ENCODE measurements at regions not wholly inside any gene's neighbourhood (a gene's known extent, or its start where the extent isn't known, plus 50 kb on each side); places are given as distances from the start of the nearest gene placed in this dataset.
"Not testable (repeated sequence)": the region's sequence is repeated elsewhere in the genome, so short reads cannot be mapped to it uniquely, and the experiment has no call there.

DNA sequence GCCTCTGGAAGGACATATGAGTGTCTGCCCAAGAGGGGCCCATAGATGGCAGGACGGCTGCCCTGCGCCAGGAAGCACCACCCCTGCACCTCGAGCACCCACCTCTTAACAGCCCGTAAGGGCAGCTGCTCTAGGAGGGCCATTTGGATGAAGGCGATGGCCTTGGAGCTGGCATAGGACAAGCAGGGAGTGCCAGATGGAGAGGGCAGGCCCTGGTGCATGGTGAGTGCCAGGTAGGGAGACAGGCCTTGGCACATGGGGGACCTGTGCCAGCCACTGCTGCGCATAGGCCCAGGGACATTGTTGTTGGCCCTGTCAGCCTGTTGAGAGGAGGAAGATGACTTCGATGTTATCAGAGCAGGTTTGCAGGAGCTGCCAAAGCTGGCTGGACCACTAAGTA is 134.2 kb downstream of the SLC25A46 start:
- H3K36me3 ChIP-seq (ENCODE audit: insufficient read depth, low read depth, low read length) = no peaks in the 10 kb centered on the region
- no peak overlapping the region for H3K4me3 ChIP-seq (ENCODE audit: low read length)
- H3K9ac ChIP-seq (ENCODE audit: low read depth, low read length) = no peak overlapping the region
- no peaks in the 10 kb centered on the region for H3K4me1 ChIP-seq (ENCODE audit: insufficient read depth, low read length)
- no peak overlapping the region for H3K27ac ChIP-seq (ENCODE audit: low read length)
- H3K9me3 ChIP-seq (ENCODE audit: insufficient read depth, low read depth, low read length) = no peaks in the 10 kb centered on the region
- no peaks in the 10 kb centered on the region for H3K27me3 ChIP-seq (ENCODE audit: insufficient read depth, low read length)

DNA sequence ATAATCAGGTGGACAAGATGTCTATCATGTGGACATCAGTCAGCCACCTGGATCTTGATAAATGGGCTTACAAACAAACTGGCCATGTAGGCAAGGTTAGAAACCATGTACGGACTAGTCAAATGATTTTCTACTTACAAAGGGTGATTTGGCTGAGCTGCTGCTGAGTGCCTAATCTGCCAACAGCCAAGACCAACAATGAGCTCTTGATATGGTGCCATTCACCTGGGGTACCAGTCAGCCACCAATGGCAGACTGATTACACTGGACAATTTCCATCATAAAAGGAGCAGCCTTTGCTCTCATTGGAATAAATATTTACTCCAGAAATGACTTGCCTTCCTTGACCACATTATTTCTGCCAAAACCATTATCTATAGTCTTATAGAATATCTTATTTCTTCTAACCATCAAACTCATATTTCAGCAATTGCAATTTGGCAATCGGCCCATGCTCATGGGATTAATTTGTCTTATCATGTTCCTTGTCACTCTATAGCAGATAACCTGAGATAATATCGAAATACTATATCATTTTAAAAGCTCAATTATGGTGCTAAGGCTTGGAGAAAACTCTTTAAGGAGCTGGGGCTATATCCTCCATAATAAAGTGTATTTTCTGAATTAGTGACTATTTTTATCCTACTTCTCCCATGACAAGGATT is 135.1 kb downstream of the SLC25A46 start:
- no peaks in the 10 kb centered on the region for H3K4me1 ChIP-seq (ENCODE audit: insufficient read depth, low read length)
- no peaks in the 10 kb centered on the region for H3K9me3 ChIP-seq (ENCODE audit: insufficient read depth, low read depth, low read length)
- H3K9ac ChIP-seq (ENCODE audit: low read depth, low read length) = no peak overlapping the region
- no peaks in the 10 kb centered on the region for H3K27me3 ChIP-seq (ENCODE audit: insufficient read depth, low read length)
- no peak overlapping the region for H3K4me3 ChIP-seq (ENCODE audit: low read length)
- H3K36me3 ChIP-seq (ENCODE audit: insufficient read depth, low read depth, low read length) = no peaks in the 10 kb centered on the region
- H3K27ac ChIP-seq (ENCODE audit: low read length) = no peak overlapping the region

DNA sequence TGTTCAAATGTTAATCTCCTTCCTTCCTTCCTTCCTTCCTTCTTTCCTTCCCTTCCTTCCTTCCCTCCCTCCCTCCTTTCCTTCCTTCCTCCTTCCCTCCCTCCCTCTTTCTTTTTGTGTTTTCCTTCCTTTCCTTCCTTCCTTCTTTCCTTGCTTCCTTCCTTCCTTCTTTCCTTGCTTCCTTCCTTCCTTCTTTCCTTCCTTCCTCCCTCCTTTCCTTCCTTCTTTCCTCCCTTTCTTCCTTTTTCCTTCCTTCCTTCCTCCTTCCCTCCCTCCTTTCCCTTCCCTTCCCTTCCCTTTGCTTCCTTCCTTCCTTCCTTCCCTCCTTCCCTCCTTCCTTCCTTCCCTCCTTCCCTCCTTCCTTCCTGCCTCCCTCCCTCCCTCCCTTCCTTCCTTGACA is 136.3 kb downstream of the SLC25A46 start:
- not testable (repeated sequence) for H3K36me3 ChIP-seq (ENCODE audit: insufficient read depth, low read depth, low read length)

DNA sequence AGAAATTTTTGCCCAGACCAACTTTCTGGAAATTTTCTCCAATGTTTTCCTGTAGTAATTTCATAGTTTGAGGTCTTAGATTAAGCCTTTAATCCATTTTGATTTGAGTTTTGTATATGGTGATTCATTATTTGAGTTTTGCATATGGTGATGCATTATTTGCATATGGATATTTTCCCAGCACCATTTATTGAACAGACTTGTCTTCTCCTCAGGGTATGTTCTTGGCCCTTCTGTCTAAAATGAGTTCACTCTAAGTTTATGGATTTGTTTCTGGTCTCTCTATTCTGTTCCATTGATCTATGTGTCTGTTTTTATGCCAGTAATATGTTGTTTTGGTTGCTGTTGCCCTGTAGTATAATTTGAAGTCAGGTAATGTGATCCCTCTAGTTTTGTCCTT is 139.3 kb downstream of the SLC25A46 start:
- Histone ChIP-seq H3K36me3 (ENCODE audit: insufficient read depth, low read depth, low read length) (no peaks in the 10 kb centered on the region), H3K9me3 (ENCODE audit: insufficient read depth, low read depth, low read length) (peaks cover 7% of the 10 kb centered on the region; the same call in 1 of the 2 replicates), H3K27ac (ENCODE audit: low read length) (no peak overlapping the region), H3K9ac (ENCODE audit: low read depth, low read length) (no peak overlapping the region), H3K27me3 (ENCODE audit: insufficient read depth, low read length) (no peaks in the 10 kb centered on the region), H3K4me3 (ENCODE audit: low read length) (no peak overlapping the region), H3K4me1 (ENCODE audit: insufficient read depth, low read length) (no peaks in the 10 kb centered on the region)

More for the DNA sequence above, 136.3 kb downstream of the SLC25A46 start:
- not testable (repeated sequence) for H3K27ac ChIP-seq (ENCODE audit: low read length); H3K27me3 ChIP-seq (ENCODE audit: insufficient read depth, low read length); H3K4me1 ChIP-seq (ENCODE audit: insufficient read depth, low read length); H3K4me3 ChIP-seq (ENCODE audit: low read length); H3K9ac ChIP-seq (ENCODE audit: low read depth, low read length); H3K9me3 ChIP-seq (ENCODE audit: insufficient read depth, low read depth, low read length)

DNA sequence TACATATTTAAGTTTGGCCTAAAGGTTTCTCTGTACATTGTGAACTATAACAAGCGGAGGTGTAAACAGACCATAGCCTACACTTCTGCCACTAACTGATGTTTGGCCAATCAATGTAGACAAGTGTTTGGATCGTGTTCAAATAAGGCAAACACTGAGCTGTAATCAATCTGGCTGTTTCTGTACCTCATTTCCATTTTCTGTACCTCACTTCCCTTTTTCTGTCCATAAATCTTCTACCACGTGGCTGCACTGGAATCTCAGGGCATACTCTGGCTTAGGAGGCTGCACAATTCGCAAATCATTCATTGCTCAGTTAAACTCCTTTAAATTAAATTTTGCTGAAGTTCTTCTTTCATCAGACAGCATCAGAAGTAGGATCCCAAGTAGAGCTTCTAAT is 140.9 kb downstream of the SLC25A46 start:
- H3K36me3 ChIP-seq (ENCODE audit: insufficient read depth, low read depth, low read length) = no peaks in the 10 kb centered on the region
- no peak overlapping the region for H3K9ac ChIP-seq (ENCODE audit: low read depth, low read length)
- H3K27ac ChIP-seq (ENCODE audit: low read length) = no peak overlapping the region
- H3K27me3 ChIP-seq (ENCODE audit: insufficient read depth, low read length) = no peaks in the 10 kb centered on the region
- H3K4me3 ChIP-seq (ENCODE audit: low read length) = no peak overlapping the region
- H3K9me3 ChIP-seq (ENCODE audit: insufficient read depth, low read depth, low read length) = peaks cover 7% of the 10 kb centered on the region; the same call in 1 of the 2 replicates
- no peaks in the 10 kb centered on the region for H3K4me1 ChIP-seq (ENCODE audit: insufficient read depth, low read length)

DNA sequence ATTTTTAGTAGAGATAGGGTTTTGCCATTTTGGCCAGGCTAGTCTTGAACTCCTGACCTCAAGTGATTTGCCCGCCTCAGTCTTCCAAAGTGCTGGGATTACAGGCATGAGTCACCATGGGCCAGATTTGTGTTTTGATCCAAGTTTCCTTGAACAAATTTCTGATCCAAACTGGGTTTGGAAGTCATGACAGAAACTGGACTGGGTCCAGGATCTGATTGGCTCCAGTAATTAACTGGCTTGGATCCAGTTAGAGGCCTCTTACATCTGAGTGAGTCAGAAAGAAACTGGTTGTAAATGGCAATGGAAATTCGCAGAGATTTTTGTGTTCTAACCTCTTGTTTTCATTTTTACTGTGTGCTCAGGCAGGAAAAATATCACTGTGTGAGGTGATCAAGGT is 141.6 kb downstream of the SLC25A46 start:
- no peak overlapping the region for H3K27ac ChIP-seq (ENCODE audit: low read length)
- peaks cover 7% of the 10 kb centered on the region; the same call in 1 of the 2 replicates for H3K9me3 ChIP-seq (ENCODE audit: insufficient read depth, low read depth, low read length)
- H3K4me1 ChIP-seq (ENCODE audit: insufficient read depth, low read length) = no peaks in the 10 kb centered on the region
- no peak overlapping the region for H3K4me3 ChIP-seq (ENCODE audit: low read length)
- H3K36me3 ChIP-seq (ENCODE audit: insufficient read depth, low read depth, low read length) = no peaks in the 10 kb centered on the region
- H3K9ac ChIP-seq (ENCODE audit: low read depth, low read length) = no peak overlapping the region
- H3K27me3 ChIP-seq (ENCODE audit: insufficient read depth, low read length) = no peaks in the 10 kb centered on the region

DNA sequence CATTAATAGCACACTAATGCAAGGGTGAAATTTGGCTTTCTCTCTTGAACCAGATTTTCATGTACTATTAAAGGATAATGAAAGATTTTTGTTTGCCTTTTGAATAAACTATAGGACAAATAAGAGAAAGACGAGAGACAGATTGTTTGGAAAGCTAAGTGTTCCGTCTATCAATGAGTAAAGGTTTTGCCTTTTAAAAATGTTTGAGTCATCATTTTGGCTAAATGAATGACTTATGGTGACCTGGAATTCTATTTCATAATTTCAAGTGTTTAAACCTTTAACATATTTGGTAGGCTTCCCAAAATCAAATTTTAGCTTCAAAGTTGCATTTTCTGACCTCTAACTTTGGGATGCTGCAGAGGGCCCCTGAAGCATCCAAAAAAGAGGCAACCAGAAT is 145.2 kb downstream of the SLC25A46 start:
- Histone ChIP-seq H3K27me3 (ENCODE audit: insufficient read depth, low read length) (no peaks in the 10 kb centered on the region), H3K4me1 (ENCODE audit: insufficient read depth, low read length) (no peaks in the 10 kb centered on the region), H3K4me3 (ENCODE audit: low read length) (no peak overlapping the region), H3K9me3 (ENCODE audit: insufficient read depth, low read depth, low read length) (peaks cover 10% of the 10 kb centered on the region; the same call in 1 of the 2 replicates), H3K36me3 (ENCODE audit: insufficient read depth, low read depth, low read length) (no peaks in the 10 kb centered on the region), H3K27ac (ENCODE audit: low read length) (no peak overlapping the region), H3K9ac (ENCODE audit: low read depth, low read length) (no peak overlapping the region)

DNA sequence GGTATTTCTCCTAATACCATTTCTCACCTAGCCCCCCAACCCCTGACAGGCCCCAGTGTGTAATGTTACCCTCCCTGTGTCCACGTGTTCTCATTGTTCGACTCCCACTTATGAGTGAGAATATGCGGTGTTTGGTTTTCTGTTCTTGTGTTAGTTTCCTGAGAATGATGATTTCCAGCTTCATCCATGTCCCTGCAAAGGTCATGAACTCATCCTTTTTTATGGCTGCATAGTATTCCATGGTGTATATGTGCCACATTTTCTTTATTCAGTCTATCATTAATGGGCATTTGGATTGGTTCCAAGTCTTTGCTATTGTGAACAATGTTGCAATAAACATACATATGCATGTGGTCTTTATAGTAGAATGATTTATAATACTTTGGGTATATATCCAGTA is 148.4 kb downstream of the SLC25A46 start:
- H3K36me3 ChIP-seq (ENCODE audit: insufficient read depth, low read depth, low read length); H3K9ac ChIP-seq (ENCODE audit: low read depth, low read length); H3K4me1 ChIP-seq (ENCODE audit: insufficient read depth, low read length); H3K27ac ChIP-seq (ENCODE audit: low read length); H3K9me3 ChIP-seq (ENCODE audit: insufficient read depth, low read depth, low read length); H3K27me3 ChIP-seq (ENCODE audit: insufficient read depth, low read length); H3K4me3 ChIP-seq (ENCODE audit: low read length): not testable (repeated sequence)

DNA sequence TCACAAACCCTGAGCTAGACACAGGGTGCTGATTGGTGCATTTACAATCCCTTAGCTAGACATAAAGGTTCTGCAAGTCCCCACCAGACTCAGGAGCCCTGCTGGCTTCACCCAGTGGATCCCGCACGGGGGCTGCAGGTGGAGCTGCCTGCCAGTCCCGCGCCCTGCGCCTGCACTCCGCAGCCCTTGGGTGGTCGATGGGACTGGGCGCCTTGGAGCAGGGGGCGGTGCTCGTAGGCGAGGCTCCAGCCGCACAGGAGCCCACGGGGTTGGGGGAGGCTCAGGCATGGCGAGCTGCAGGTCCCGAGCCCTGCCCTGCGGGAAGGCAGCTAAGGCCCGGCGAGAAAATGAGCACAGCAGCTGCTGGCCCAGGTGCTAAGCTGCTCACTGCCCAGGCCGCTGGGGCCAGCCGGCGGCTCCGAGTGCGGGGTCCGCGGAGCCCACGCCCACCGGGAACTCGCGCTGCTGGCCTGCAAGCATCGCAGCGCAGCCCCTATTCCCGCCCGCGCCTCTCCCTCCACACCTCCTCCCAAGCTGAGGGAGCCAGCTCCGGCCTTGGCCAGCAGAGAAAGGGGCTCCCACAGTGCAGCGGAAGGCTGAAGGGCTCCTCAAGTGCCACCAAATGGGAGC is 155.2 kb downstream of the SLC25A46 start:
- not testable (repeated sequence) for H3K9ac ChIP-seq (ENCODE audit: low read depth, low read length); H3K36me3 ChIP-seq (ENCODE audit: insufficient read depth, low read depth, low read length); H3K4me1 ChIP-seq (ENCODE audit: insufficient read depth, low read length); H3K9me3 ChIP-seq (ENCODE audit: insufficient read depth, low read depth, low read length); H3K27me3 ChIP-seq (ENCODE audit: insufficient read depth, low read length); H3K27ac ChIP-seq (ENCODE audit: low read length); H3K4me3 ChIP-seq (ENCODE audit: low read length)

DNA sequence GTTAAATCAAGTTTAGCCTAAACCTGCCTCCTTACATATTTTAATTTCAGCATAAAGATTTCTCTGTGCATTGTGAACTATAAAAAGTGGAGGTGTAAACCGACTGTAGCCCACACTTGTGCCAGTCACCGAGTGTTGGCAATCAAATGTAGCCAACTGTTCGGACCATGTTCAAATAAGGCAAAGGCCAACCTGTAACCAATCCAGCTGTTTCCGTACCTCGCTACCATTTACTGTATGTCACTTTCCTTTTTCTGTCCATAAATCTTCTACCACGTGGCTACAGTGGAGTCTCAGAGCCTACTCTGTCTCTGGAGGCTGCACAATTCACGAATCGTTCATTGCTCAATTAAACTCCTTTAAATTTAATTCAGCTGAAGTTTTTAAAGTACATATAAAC is 156.0 kb downstream of the SLC25A46 start:
- H3K27me3 ChIP-seq (ENCODE audit: insufficient read depth, low read length) = no peaks in the 10 kb centered on the region
- no peaks in the 10 kb centered on the region for H3K9me3 ChIP-seq (ENCODE audit: insufficient read depth, low read depth, low read length)
- no peak overlapping the region for H3K27ac ChIP-seq (ENCODE audit: low read length)
- H3K4me1 ChIP-seq (ENCODE audit: insufficient read depth, low read length) = peaks cover 2% of the 10 kb centered on the region; the same call in 1 of the 2 replicates
- H3K36me3 ChIP-seq (ENCODE audit: insufficient read depth, low read depth, low read length) = no peaks in the 10 kb centered on the region
- no peak overlapping the region for H3K9ac ChIP-seq (ENCODE audit: low read depth, low read length)
- H3K4me3 ChIP-seq (ENCODE audit: low read length) = no peak overlapping the region

DNA sequence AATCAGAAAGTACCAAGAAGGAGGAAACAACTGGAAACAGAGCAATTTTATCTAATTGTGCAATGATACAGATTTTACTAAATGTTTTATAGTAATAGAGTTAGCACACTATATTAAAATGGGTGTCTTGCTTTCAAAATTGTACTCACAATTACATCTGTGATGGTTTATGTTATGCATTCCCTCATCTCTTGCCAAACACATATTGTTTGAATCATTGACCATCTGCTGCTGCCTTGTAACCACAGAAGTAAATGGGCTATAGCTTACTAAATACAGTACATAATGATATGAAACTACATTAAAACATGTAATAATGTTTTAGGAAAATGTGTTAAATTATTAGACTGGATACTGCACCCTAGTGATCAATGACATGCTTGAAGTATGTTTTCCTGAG is 158.1 kb downstream of the SLC25A46 start:
- Histone ChIP-seq H3K27ac (ENCODE audit: low read length) (no peak overlapping the region), H3K36me3 (ENCODE audit: insufficient read depth, low read depth, low read length) (no peaks in the 10 kb centered on the region), H3K9ac (ENCODE audit: low read depth, low read length) (no peak overlapping the region), H3K9me3 (ENCODE audit: insufficient read depth, low read depth, low read length) (no peaks in the 10 kb centered on the region), H3K27me3 (ENCODE audit: insufficient read depth, low read length) (no peaks in the 10 kb centered on the region), H3K4me1 (ENCODE audit: insufficient read depth, low read length) (peaks cover 17% of the 10 kb centered on the region), H3K4me3 (ENCODE audit: low read length) (no peak overlapping the region)

DNA sequence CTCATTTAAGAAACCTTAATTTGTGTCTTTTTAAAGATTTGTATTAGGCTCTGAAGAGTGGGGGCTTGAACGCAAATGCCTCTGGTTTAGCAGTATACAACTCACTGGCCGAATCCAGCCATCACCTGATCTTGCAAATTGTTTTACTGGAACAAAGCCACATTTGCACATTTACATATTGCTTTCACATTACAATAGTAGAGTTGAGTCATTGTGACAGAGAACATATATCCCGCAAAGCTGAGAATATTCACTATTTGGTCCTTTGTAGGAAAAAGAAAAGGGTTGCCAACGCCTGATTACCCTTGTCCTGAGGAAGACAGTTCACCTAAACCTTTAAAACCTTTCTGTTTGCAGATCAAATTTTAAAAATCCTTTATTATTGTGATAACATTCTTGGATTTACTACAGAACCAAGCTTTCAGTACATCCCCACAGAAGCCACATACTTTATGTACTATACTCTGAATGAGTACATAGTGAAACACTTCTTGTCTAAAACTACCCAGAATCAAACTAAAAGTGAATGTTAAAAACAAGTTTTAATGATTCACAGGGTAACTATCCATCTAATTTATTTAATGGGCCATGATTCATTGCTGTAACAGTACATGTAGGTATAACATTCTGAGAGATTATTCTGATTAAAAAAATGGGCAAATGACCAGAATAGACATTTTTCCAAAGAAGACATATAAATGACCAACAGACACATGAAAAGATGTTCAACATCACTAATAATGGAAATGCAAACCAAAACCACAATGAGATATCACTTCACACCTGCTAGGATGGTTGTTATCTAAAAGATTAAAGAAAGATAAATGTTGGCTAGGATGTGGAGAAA is 161.0 kb downstream of the SLC25A46 start:
- Histone ChIP-seq H3K36me3 (ENCODE audit: insufficient read depth, low read depth, low read length) (no peaks in the 10 kb centered on the region), H3K4me1 (ENCODE audit: insufficient read depth, low read length) (peaks cover 19% of the 10 kb centered on the region), H3K9ac (ENCODE audit: low read depth, low read length) (peak overlapping the region; percentile 45; the same call in 1 of the 2 replicates), H3K4me3 (ENCODE audit: low read length) (no peak overlapping the region), H3K27me3 (ENCODE audit: insufficient read depth, low read length) (no peaks in the 10 kb centered on the region), H3K27ac (ENCODE audit: low read length) (no peak overlapping the region), H3K9me3 (ENCODE audit: insufficient read depth, low read depth, low read length) (no peaks in the 10 kb centered on the region)
